Glomerular visceral epithelial cell (primary cell): ENCODE measurements at regions not wholly inside any gene's neighbourhood (a gene's known extent, or its start where the extent isn't known, plus 50 kb on each side); places are given as distances from the start of the nearest gene placed in this dataset.
A peak's percentile ranks its signal among the peaks of the same experiment; 100 is the strongest.
"Not testable (repeated sequence)": the region's sequence is repeated elsewhere in the genome, so short reads cannot be mapped to it uniquely, and the experiment has no call there.

Experiments used
- DNase-seq: peaks from one replicate; pipeline ENCODE4 v3.0.0-alpha.2; 2016; ENCODE audit errors: extremely low spot score

- DNase-seq, result no peak
These were observed 83.4 kb upstream of the KCNK12 start for GRCh38 chr2:47653902-47654789.

DNA sequence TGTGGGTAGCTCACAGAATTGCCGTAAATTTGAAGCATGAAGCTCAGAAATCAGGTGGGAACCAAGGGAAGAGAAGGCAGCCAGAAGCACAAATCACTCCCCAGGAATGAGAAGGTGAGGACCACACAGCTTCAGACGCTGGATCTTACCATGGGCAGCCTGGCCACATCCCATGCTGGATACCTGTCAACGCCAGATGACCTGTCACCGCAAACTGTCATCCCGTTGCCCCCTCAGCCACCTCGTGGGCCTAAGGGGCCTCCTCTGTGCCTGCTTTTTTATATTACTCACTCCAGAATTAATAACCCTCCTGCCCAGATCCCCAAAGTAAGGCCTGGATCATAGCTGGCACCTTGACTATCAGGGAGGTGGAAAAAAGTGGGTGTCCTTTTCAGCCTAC is 82.3 kb upstream of the KCNK12 start:
- DNase-seq, result no peak

- no peak for DNase-seq
These were observed 81.4 kb upstream of the KCNK12 start for GRCh38 chr2:47652061-47652690.

DNA sequence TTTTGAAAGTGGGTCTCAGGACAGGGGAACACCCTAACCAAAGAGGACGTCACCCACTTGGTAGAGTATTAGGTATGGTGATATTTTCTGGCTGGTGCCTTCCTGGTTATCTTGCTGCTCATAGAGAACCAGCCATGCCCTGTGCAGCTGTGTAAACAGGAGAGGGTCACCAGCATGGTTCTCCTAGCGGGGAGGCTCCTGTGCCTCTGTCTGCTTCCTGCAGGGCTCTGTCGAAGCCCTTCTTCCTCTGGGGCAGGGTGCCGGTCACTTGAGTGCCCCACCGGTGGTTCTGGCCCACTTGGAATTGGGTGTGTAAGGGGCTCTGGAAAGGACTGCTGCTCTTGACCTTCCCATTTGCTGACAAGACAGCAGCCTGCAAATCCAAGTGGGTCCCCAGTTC is 80.5 kb upstream of the KCNK12 start:
- no peak for DNase-seq

- no peak for DNase-seq
These were observed 79.3 kb upstream of the KCNK12 start for GRCh38 chr2:47650001-47650535.

GRCh38 chr2:47645246-47645645 is 74.5 kb upstream of the KCNK12 start:
- DNase-seq, result no peak

- no peak for DNase-seq
These were observed 73.6 kb upstream of the KCNK12 start for GRCh38 chr2:47644351-47644750.

- no peak for DNase-seq
These were observed 70.6 kb upstream of the KCNK12 start for GRCh38 chr2:47641366-47641765.

DNA sequence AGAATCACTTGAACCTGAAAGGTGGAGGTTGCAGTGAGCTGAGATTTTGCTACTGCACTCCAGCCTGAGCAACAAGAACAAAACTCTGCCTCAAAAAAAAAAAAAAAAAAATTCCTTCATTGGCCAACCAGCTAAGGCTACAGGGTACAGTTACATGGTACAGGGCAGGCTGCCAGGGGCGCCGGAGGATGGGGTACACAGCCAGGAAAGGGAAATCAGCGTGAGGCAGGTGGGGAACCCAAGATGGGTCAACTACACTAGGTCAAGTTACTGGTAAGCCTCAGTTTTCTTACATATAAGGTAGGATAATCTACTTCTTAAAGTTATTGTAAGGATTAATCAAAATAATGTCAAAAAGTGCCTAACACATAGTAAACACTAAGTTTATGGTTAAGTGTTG is 69.6 kb upstream of the KCNK12 start:
- DNase-seq, result no peak

- DNase-seq, result no peak
These were observed 68.7 kb upstream of the KCNK12 start for GRCh38 chr2:47639467-47639866.

DNA sequence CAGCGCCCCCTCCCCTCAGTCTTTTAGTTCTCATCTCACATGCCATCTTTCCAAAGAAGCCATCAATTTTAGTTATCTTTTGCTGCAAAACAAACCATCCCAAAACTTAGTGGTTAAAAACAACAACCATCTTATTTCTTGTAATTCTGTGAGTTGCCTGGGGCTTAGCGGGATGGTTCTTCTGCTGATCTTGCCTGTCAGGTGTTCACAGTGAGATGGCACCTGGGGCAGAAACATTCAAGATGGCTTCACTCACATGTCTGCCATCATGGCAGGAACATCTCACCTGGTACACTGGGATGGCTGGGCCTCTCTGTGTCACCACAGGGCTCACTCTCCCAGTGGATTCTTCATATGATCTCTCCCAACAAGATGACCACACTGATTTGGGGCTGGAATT is 67.6 kb upstream of the KCNK12 start:
- DNase-seq, result no peak

DNA sequence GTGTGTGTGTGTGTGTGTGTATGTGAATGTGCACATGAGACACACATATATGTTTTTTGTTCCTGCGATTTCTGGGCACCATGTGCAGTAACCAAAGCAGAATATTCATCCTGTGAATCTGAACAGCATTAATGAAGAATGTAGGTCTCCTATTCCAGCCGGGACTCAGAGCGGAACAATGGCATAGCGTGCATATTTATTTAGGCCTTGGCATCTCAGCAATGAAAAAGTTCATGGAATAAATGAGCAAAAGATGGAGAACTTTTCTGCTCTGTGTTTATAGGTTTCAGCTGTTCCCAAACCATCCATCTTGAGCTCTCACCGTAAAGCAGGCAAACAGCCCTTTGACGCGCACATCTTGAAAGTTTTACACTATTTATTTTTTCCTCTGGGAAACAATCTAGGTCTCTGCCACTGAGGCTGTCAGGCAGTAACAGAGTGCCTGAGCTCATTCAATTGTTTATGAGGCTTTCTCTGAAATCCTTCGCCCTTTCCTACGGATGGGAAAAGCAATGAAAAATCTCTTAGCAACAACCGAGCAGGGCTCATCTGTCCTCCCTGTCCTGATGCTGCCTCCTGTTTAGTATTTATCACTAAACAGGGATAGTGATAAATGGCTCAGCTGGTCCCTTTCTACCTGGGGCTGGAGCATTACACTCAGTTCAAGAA is 65.9 kb upstream of the KCNK12 start:
- no peak for DNase-seq

GRCh38 chr2:47636176-47636575 is 65.4 kb upstream of the KCNK12 start:
- no peak for DNase-seq

DNA sequence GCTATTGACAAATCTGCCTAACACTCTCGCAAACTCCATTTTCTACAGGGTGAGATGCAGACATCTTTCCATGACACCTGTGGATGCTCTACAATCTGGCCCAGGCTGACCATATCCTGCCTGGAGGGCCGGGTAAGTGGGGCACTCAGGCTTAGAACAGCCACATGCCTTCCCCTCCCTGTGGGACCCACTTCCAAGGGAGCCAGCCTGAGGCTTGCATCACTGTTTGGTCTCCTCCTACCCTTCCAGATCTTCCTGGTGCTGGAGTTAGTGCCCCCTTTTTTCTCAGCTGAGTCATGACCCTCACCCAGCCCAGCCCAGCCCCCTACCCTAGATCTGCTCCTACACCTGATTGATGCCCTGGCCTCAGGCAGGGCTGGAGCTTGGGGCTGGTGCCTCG is 62.0 kb upstream of the KCNK12 start:
- no peak for DNase-seq

DNA sequence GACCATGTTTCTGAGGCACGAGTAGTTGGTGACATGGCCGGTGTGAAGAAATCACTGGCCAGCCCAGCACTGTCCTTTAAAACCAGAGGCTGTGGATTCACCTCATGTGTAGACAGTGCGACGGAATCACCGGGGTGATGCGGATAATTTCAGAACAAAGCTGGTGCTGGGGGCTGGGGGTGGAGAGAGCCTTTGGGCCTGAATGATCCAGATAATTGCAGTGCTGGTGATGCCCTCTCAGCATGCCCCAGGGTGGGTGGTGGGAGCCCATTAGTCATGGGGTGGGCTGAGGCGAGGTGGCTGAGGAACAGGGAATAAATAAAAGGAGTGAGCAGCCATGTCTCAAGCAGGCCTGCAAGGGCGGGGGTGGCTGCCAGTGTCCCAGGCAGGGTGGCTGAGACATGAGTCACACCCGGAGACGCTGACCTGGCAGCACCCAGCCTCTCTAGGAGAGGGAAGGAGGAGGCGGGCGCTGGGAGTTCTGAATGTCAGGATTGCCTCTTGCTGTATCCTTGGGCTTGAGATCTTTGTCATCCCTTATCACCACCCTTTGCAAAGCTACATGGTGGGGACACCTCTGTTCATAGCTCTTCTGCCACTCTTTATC is 61.1 kb upstream of the KCNK12 start:
- DNase-seq, result peak; percentile 70

DNA sequence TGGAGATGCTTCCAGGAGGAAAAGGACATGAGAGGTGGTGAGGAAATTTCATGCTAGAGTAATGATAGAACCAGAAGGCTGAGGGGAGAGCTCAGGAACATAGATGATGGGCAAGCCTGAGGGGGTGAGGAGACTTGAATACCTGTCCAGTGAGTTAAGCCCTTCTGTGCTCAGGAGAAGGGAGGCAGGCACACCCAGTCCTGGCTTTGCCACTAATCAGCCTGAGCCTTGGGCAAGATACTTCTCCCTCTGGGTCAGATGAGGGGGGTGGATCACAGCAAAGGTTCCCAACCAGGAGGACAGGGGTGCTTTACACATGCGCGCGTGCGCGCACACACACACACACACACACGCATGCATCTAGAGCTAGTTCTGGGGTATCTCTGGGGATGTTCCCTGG is 60.5 kb upstream of the KCNK12 start:
- DNase-seq, result no peak

DNA sequence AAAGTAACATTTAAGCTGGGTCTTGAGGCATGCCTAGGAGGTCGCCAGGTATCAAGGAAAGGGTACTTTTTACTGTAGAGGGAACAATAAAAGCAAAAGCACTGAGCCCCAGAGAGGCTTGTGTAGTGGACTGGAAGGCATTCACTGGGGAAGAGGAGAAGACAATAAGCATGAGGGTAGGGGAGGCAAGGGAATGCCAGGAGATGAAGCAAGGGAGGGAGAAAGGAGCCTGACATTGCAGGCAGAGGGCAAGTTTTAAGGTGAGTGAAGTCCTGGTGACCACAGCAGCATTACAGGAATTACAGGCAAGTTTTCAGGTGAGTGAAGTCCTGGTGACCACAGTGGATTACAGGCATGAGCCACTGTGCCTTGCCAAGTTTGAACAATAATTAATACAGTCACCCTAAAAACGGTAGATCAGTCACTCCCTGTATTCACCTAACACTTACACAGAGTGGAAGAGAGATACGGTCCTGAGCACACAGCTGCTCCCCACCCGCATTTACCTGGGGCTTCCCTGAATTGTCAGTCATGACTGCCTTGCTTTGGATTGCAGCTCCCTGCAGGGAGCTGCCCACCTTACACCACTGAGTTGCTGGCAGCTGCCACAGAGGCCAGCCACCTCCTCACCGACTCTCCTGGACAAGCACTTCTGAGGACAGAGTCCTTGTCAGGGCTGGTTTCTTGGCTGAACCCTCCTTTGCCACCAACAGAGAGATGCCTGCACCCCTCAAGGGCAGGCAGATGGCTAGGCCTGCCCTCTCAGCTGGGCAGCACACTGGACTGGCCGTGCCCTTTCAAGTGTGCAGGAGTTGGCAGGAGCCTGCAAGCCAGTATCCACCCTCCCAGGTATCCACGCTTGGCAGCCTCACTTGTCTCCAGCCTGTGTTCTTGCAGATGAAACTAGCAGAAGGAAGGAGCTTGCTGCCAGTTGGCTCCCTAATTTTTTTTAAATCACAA is 59.0 kb upstream of the KCNK12 start:
- DNase-seq, result no peak

- no peak for DNase-seq
These were observed 58.1 kb upstream of the KCNK12 start for GRCh38 chr2:47628904-47629303.

GRCh38 chr2:47626664-47627063 is 55.9 kb upstream of the KCNK12 start:
- no peak for DNase-seq

GRCh38 chr2:47623140-47623539 is 52.4 kb upstream of the KCNK12 start:
- DNase-seq, result not testable (repeated sequence)
